ENCODE measurements at regions not wholly inside any gene's neighbourhood (a gene's known extent, or its start where the extent isn't known, plus 50 kb on each side); places are given as distances from the start of the nearest gene placed in this dataset.

GRCh38 chr3:73917643-73918042 is 292.9 kb upstream of the PDZRN3 start:
- TF ChIP-seq POLR2AphosphoS5 (IDR thresholded peaks at IDR 0.05; ENCODE audit: low read depth, low read length) (no peak), SIN3A (IDR thresholded peaks at IDR 0.05; ENCODE audit: borderline replicate concordance, insufficient read depth, low read length) (no peak), TAF1 (IDR thresholded peaks at IDR 0.05; ENCODE audit: borderline replicate concordance, insufficient read depth, low read length) (no peak), REST (IDR thresholded peaks at IDR 0.05; ENCODE audit: insufficient read depth in 1 of 2, low read depth in 2 of 2, low read length in 2 of 2) (no peak)

Measured in PFSK-1 (cell line).